ENCODE measurements at regions not wholly inside any gene's neighbourhood (a gene's known extent, or its start where the extent isn't known, plus 50 kb on each side); places are given as distances from the start of the nearest gene placed in this dataset.
"Not testable (repeated sequence)": the region's sequence is repeated elsewhere in the genome, so short reads cannot be mapped to it uniquely, and the experiment has no call there.

- no peak for DNase-seq
Observed at GRCh38 chr14:104306450-104307040, 168.2 kb downstream of the KIF26A start.

- no peak for DNase-seq
Observed at GRCh38 chr14:104307246-104307626, 168.8 kb downstream of the KIF26A start.

GRCh38 chr14:104307627-104308401 is 169.4 kb downstream of the KIF26A start:
- DNase-seq: no peak

- DNase-seq: not testable (repeated sequence)
Observed at GRCh38 chr14:104308534-104308933, 170.1 kb downstream of the KIF26A start.

- no peak for DNase-seq
Observed at GRCh38 chr14:104309657-104310369, 171.4 kb downstream of the KIF26A start.

GRCh38 chr14:104311358-104311757 is 173.0 kb downstream of the KIF26A start:
- DNase-seq: no peak

- no peak for DNase-seq
Observed at GRCh38 chr14:104313674-104314073, 175.3 kb downstream of the KIF26A start.

- DNase-seq: no peak
Observed at GRCh38 chr14:104314251-104314941, 176.0 kb downstream of the KIF26A start.

- no peak for DNase-seq
Observed at GRCh38 chr14:104315169-104315568, 176.8 kb downstream of the KIF26A start.

GRCh38 chr14:104315625-104316024 is 177.2 kb downstream of the KIF26A start:
- DNase-seq: no peak

GRCh38 chr14:104316121-104316722 is 177.8 kb downstream of the KIF26A start:
- no peak for DNase-seq

GRCh38 chr14:104316723-104317491 is 178.5 kb downstream of the KIF26A start:
- no peak for DNase-seq

- DNase-seq: no peak
Observed at GRCh38 chr14:104317492-104317805, 179.1 kb downstream of the KIF26A start.

GRCh38 chr14:104317975-104318557 is 179.7 kb downstream of the KIF26A start:
- no peak for DNase-seq

GRCh38 chr14:104318558-104319490 is 180.4 kb downstream of the KIF26A start:
- DNase-seq: no peak

GRCh38 chr14:104319491-104320241 is 181.3 kb downstream of the KIF26A start:
- DNase-seq: no peak

- no peak for DNase-seq
Observed at GRCh38 chr14:104320611-104321086, 182.3 kb downstream of the KIF26A start.

- no peak for DNase-seq
Observed at GRCh38 chr14:104321088-104321801, 182.9 kb downstream of the KIF26A start.

- no peak for DNase-seq
Observed at GRCh38 chr14:104321802-104322130, 183.4 kb downstream of the KIF26A start.
